NCI-H345 (cell line): ENCODE measurements at regions not wholly inside any gene's neighbourhood (a gene's known extent, or its start where the extent isn't known, plus 50 kb on each side); places are given as distances from the start of the nearest gene placed in this dataset.
"Not testable (repeated sequence)": the region's sequence is repeated elsewhere in the genome, so short reads cannot be mapped to it uniquely, and the experiment has no call there.

Experiments used
- DNase-seq: peaks from one replicate; lab custom pipeline; 2025; lab: John Stamatoyannopoulos, UW

DNA sequence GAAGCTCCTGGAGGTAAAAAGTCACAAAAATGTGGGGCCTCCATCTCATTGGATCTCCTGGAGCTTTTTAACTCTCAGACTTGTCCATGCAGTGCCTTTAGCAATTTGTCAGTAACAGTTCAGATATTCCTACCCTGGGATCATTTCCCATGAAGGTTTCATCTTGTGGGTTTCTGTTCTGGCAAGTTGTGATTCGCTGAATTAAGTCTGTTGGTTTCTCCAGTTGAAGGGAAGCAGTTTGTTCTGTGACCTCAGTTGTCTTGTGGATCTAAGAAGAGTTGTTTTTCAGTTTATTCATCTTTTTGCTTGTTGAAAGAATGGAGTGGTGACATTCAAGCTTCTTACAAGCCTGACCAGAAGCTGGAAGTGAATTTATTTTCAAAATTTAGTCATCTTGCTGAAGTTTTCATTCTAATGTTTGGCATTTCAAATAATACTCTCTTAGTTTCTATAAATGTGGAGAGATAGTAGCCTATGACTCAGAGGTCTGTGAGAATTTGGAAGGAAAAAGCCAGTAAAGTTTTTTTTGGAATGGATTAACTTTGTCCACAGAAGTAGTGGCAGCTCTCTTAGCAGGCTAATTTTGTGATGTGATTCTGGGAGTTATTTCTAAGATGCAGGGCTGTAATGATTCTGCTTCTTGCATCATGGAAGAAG lies 120.1 kb upstream of the CSNK1A1L start:
- no peak for DNase-seq

DNA sequence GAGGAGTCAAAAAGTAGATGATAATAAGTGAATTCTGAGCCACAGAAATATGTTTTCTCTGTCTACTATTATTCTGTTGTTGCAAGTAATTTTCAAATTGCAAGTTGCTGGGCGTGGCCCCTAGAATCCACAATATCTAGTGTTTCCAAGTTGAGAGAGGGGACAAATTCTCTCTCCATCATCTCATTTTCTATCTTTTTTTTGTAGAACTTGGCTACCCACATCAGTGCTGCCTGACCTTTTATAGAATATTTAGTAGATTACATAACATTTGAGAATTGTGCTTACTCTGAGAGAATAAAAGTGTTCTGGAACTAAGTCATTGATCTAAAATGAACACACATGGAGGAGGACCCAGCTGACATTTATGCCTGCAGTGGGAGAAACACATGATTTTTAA lies 110.9 kb upstream of the CSNK1A1L start:
- no peak for DNase-seq

DNA sequence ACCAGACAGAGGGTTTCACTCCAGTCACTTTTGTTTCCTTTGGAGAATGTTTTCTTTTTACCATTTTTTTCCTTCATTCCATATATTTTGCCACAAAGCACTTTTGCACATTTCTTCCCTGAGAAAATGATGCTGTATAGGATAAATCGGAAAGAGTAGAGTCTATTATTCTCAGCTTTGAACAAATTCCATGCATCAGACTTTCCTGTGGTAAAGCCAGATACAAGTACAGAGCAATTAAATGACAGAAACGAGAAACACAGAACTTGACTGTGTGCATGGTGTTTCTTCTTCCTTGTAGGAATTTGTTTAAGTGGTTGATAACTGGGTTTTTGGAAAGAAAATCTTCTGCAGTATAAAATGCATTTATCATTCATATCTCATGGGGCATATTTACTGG lies 107.4 kb upstream of the CSNK1A1L start:
- DNase-seq = no peak

DNA sequence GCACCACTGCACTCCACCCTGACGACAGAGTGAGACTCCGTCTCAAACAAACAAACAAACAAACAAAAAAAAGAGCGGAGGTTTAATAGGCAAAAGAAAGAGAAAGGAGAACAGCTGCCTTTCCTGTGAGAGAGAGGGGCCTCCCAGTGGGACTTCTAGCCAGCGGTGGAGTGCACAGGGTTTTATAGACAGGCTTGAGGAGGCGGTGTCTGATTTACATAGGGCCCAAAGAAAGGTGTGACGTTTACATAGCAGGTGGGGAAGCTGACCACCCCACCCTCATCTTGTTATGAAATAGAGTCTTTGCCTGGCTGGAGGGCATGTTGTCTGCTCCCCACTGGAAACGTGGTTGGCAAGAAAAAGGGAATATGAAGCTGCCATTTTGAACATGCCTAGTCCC lies 106.0 kb upstream of the CSNK1A1L start:
- no peak for DNase-seq

DNA sequence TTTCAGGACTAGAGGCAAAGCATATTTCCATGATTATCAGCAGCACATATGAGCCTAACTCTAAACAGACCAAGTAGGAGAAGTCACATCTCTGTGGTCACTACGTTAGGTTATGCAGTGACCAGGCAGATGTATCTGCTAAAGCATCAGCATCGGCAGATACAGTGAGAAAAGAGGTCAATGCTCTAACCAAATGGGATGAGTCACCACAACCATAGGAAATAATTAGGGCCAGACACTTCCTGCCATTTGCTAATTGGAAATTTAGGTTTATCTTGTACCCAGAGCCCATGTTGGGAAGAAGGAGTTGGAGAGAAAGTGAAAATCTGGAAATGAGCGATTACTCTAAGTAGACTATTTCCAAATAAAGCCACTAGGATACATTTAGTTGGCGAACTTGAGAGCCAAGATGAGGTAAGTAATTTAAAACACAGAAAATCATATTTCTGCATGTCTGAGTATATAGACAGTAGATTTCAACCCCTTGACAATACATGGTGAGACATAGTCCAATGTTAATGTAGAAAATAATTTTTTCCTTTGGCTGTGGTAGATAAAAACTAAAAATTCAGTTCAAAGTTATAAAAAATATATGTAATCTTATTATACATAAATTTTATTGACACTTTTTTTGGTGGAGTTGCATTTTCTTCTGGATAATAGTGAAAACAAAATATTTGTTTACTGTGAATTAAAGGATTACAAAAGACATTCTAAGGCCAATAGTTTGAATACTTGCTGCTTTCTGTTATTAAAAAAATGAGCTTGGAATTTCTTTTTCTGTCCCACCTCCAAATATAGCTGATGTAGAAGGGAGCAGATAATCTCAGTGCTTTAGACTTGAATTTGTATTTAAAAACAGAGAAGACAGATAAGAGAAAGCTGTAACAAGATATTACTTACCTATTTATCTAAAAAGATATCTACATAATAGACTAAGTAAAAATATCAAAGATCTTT lies 104.4 kb upstream of the CSNK1A1L start:
- DNase-seq = no peak

DNA sequence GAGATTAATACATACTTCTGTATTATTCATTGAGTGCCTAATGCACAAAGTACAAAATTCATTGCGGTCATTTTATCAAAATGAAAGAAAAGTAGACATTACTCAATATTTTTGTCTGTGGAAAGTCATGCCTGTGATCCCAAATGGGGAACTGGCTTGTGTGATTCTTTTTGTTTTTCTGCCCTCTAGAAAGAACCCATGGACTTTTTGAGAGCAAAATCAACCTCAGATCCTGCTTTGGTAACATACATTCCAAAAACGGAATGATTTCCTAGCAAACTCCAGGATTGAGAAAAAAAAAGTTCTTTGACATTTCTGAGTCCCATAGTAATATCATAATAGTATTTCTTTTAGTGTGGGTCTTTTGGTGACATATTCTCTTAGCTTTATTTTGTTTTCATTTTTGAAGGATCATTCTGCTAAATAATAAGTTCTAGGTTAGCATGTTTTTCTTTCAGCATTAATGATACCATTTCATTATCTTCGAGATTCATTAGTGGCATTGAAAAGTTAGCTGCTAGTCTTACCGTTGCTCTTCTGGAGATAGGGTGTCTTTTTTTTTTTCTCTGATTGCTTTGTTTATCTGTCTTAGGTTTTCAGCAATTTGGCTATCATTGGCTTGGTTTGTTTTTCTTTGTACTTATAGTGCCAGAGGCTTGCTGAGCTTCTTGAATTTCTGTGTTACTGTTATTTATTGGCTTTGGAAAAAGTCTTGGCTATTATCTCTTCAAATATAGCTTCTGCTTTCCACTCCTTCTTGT lies 102.4 kb upstream of the CSNK1A1L start:
- DNase-seq = no peak

DNA sequence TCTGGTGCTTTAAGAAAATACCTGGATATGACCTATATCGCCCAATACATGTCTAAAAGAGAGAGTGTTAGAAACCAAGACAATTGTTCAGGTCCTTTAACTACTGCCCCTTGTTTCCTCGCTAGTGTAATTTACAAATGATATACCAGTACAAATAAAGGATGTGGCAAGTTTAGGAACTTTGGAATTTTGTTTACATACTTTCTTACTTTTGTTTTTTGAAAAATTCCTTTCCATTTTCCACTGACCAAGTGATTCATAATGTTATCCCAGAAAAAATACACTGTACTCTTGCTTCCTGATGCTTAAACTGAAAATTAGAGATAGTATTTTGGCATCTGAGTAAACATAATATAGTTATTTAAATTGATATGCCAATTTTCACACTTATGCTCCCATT lies 96.8 kb upstream of the CSNK1A1L start:
- no peak for DNase-seq

DNA sequence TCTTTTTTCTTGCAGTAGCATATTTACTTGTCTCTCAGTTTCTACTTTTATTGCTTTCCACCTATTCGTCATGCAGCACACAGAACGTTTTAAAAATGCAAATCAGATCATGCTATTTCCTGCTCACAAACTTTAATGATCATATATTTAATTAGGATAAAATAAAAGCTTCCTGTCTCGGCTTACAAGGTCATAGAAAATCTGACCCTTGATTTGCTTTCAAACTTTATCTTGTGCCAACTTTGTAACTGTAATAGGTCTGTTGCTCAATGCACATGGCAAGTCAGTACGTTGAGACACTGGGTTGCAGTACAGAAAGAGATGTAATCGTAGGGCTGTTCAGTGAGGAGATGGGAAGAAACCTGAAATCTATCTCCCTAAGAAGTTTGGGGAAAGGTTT lies 95.6 kb upstream of the CSNK1A1L start:
- no peak for DNase-seq

DNA sequence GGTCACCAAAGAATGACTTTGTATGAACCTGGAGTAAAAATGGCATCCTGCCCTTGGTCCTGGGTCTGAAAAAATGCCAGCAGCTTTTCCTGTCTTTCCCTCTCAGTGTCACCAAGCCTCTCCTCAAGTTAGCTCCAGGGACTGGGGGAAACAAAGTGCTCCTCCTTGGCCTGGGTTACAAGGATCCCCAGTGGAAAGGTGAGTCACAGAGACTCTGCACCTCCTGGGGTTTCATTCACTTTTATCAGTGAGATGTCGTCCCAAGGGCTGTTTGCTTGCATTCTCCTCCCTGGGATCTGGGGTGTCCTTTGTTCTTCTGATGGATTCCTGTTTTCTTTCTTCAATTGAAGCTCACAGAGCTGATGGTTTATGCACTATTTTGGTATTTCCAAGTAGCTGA lies 93.2 kb upstream of the CSNK1A1L start:
- DNase-seq = no peak

DNA sequence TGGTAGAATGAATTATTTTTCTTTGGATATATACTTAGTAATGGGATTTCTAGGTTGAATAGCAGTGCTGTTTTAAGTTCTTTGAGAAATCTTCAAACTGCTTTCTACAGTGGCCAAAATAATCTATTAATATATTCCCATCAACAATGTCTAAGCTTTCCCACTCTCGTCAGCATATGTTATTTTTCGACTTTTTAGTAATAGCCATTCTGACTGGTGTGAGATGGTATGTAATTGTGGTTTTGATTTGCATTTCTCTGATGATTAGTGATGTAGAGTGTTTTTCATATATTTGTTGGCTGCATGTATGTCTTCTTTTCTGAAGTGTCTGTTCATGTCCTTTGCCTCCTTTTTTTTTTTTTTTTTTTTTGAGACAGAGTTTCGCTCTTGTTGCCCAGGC lies 90.2 kb upstream of the CSNK1A1L start:
- DNase-seq = no peak

DNA sequence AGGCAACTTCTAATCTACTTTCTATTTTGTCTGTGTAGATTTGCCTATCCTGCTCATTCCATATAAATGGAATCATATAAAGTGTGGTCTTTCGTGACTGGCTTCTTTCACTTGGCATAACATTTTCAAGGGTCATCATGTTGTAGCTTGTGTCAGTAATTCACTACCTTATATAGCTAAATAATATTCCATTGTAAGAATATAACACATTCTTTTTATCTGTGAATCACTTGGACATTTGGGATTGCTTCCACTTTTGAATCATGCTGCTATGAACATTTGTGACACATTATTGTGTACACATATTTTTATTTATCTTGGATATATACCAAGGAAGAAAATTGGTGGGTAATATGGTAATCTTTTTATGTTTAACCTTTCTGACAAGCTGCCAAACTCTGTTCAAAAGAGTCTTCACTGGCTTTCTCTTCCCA lies 89.0 kb upstream of the CSNK1A1L start:
- DNase-seq = peak; percentile 72

DNA sequence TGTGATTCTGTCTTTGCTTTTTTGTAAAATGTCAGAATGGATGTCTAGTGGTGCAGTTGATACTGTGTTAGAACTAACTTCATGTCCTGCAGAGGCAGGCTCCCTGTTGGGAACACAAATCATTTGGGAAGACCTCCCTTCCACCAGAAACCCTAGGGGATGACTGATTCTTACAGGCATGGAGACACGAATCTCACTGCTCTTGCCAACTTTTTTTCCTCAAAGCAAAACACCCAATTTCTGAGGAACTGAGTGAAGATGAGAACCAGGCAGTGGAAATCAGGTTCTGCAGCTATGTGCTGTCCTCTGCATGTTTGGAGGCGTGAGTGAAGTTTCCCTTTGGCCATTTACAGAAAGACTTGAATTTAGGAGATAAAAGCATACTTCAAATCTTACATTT lies 87.5 kb upstream of the CSNK1A1L start:
- DNase-seq = no peak

DNA sequence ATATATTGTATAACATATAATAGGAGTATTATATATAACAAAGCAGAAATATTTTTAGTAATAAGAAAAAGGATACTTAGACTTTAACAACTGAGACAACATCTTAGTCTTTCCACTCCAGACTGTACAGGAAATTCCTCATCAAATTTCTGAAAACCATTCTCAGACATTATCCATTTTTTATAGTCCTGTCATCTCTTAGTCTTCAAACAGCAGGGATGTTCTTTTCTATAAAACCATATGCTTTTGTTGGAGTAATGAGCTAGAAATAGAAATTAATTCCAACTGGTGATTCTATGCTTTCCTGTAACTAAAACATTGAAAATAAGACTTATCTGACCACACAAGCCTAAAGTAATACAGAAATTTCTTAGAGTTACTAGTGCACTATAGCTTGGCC lies 82.2 kb upstream of the CSNK1A1L start:
- no peak for DNase-seq

DNA sequence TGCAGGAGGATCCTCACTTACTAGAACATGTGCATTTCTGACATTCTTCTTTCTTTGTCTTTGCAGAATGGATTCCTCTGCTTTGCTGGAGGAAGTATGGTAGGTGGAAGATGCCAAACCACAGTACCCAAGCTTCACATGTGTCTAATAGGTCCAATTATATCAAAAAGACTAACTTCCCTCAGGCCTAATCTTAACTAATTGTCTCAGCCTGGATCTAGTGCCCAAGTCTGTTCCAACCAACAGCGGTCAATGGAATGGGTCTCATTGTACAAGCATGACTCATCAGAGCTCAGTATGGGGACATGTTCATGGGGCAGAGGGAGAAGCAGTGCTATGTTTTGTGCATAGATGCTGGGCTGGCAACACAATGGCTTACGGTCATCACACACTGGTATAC lies 81.6 kb upstream of the CSNK1A1L start:
- DNase-seq = no peak

DNA sequence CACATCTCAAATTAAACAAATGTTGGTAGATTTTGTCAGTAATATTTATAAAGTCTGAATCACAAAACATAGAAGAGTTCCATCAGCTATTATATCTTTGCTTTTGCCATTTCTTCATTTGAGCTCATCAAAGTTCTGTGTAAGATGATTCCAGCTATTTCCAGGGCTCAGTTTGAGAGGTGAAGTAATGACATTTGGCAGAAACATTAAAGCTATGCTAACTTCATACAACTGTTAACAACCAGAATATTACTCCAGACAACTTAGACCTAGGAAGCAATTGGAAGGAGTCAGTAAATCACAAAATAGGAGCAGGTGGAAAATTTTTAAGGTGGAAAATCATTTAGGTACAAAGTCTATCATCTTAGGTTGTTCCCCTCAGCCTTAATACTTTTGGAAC lies 76.2 kb upstream of the CSNK1A1L start:
- no peak for DNase-seq

DNA sequence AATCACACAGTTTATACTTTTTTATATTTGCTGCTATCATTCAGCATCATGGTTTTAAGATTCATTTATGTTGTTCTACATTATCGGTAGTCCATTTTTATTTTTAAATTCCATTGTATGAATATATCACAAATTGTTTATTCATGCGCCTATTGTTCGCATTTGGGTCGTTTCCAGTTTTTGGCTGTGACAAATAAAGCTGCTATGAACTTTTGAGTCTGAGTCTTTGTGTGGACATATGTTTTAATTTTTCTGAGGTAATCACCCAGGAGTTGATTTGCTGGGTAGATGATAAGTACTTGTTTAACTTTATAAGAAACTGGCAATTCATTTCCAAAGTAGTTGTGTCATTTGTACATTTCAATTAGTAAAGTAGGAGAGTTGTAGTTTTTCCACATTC lies 74.2 kb upstream of the CSNK1A1L start:
- DNase-seq = no peak

DNA sequence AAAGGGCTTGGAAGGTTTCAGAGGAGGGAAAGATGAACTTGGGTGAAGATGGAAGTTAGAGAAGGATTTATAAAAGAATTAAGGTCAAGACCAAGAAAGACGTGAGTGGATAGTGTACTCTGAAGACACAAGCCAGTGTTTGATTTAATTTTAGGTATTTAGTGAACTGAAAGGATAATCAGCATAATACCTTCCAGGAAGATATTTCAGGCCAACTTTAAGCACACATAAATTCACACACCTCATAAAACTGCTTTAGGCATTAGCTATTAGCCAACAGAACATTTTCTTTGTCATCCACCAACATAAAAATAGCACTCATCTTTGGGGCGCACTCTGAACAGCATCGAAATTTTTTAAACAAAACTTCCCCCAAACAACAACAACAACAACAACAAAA lies 71.7 kb upstream of the CSNK1A1L start:
- DNase-seq = no peak

DNA sequence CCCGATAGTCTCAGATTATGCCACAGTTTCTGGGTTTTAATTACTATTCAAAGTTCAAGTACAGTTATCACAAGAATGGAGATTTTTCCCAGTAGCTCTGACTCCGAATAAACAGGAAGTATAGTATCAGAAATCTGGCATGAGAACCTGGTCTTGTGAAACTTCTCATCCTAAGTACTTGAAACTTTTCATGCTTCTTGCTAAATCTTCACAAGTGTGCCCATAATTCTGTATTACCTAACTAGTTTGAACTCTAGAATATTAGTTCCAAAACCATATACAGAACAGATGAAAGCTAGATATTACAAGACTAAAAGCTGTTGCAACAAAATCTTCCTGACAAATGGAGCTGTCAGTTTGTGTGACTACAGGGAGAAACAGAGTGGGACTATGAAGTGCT lies 70.5 kb upstream of the CSNK1A1L start:
- DNase-seq = no peak

DNA sequence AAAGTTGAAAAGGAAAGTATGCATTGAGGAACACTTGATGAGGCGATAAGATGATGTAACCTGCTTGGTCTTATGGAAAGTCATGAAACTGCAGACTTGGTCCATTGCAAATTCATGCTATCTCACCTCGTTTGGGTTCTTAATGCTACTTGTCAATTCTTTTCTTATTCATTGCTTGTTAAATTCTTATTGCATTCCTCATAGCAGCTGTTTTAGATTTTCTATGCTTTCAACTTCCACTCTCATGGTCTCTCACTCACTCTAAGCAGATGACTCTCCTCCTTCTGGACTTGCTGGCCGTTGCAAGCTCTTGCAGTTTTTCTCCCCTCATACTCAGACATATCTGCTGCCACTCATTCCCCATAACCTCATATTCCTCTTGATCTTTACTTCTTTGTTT lies 67.8 kb upstream of the CSNK1A1L start:
- no peak for DNase-seq

DNA sequence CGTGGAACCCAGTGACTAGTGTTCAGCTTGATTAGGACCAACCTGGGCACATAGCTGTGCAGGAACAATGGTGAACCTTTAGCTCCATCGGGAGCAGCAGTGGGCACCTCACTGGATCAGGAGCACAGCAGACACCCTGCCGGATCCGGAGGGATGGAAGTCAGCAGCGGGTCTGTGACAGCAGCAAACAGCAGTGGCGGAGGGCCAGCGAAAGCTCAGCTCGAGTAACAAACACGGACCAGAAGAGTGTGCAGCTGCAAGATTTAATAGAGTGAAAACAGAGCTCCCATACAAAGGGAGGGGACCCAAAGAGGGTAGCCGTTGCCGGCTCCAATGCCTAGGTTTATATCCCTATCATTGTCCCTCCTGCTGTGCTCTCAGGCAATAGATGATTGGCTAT lies 66.8 kb upstream of the CSNK1A1L start:
- not testable (repeated sequence) for DNase-seq

DNA sequence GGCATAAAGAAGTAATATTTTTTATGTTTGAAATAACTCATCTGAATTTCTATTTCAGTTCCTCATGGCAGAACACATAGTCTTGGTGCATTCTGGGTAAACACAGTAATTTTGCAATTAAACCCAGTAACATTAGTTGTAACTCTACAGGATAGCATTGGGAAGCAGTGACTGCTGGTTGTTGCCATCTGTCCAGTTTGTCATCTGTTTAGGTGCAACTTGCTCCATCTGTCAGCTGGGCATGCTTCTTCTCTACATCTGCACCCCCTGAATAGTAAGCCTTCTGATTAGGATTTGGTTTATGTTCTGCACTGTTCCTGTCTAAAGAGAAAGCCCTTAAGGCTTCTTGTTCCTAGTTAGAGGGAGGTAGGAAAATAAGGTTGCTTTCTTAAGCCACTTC lies 63.5 kb upstream of the CSNK1A1L start:
- no peak for DNase-seq

DNA sequence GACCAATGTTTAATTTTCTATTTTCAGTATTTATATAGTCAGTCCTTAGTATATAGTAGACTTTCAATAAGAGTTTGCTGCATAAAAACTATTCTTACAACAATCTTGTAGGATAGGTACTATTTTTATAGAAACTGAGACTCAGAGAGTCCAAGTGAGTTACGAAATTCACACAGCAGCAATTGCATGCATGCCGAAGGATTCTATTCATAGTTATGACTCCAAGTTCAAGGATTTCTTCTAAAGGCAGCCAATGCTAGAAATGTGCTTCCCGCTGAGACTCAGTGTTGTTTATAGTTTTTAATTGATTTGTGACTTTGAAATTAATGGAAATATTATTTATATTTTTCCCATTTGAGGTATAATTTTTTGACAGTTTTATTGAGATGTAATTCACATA lies 62.7 kb upstream of the CSNK1A1L start:
- no peak for DNase-seq

DNA sequence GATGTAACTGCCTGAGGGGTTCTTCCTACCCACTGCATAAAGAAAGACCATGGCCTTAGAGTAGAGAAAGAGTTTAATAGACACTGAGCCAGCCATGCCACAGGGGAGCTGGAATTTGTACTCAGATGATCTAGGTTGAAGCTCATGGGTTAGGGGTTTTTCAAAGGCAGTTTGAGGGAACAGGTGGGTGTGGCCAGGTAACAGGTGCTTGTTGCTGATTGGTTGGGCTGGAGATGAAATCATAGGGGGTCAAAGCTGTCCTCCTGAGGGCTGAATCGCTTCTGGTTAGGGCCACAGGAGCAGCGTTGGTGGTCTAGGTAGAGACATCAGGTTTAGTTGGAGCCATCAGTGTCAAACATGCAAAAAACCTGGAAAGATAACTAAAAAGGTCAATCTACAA lies 59.2 kb upstream of the CSNK1A1L start:
- DNase-seq = no peak
